H9 (cell line): ENCODE measurements at regions not wholly inside any gene's neighbourhood (a gene's known extent, or its start where the extent isn't known, plus 50 kb on each side); places are given as distances from the start of the nearest gene placed in this dataset.
A peak's percentile ranks its signal among the peaks of the same experiment; 100 is the strongest.

Experiments
- DNase-seq: peaks from one replicate; pipeline ENCODE4 v3.0.0-alpha.2; 2017
- H2AFZ ChIP-seq: one replicate; pipeline ENCODE4 v1.6.1; 2013; ENCODE audit warnings: mild to moderate bottlenecking, low read length, control low read depth, moderate library complexity
- H2AK5ac ChIP-seq: 2 replicates; pipeline ENCODE4 v1.6.1; 2013; ENCODE audit warnings: low read length, control low read depth, mixed read lengths; ENCODE audit not compliant: insufficient read length
- H2BK120ac ChIP-seq: one replicate; pipeline ENCODE4 v1.6.1; 2013; ENCODE audit warnings: low read depth, mild to moderate bottlenecking, low read length, control low read depth, inconsistent platforms; ENCODE audit not compliant: poor library complexity, severe bottlenecking
- H2BK12ac ChIP-seq: 2 replicates; pipeline ENCODE4 v1.6.1; 2013; ENCODE audit warnings: low read length, control low read depth, mixed read lengths, low read depth; ENCODE audit not compliant: insufficient read length
- H2BK15ac ChIP-seq: 2 replicates; pipeline ENCODE4 v1.6.1; 2013; ENCODE audit warnings: low read depth, low read length, control low read depth
- H2BK20ac ChIP-seq: one replicate; pipeline ENCODE4 v1.6.1; 2013; ENCODE audit warnings: low read depth, mild to moderate bottlenecking, low read length, control low read depth, inconsistent platforms; ENCODE audit not compliant: poor library complexity, severe bottlenecking
- H2BK5ac ChIP-seq: 2 replicates; pipeline ENCODE4 v1.6.1; 2013; ENCODE audit warnings: low read length, control low read depth, mixed read lengths; ENCODE audit not compliant: insufficient read length
- H3K14ac ChIP-seq: 2 replicates; pipeline ENCODE4 v1.6.1; 2013; ENCODE audit warnings: low read length, control low read depth; ENCODE audit not compliant: insufficient read depth
- H3K18ac ChIP-seq: 2 replicates; pipeline ENCODE4 v1.6.1; 2013; ENCODE audit warnings: low read depth, mild to moderate bottlenecking, mixed read lengths, low read length, control low read depth; ENCODE audit not compliant: insufficient read length
- H3K23ac ChIP-seq: 2 replicates; pipeline ENCODE4 v1.6.1; 2013; ENCODE audit warnings: low read length, control low read depth, mixed read lengths, low read depth; ENCODE audit not compliant: insufficient read length
- H3K23me2 ChIP-seq: 2 replicates; pipeline ENCODE4 v1.6.1; 2013; ENCODE audit warnings: low read depth, mild to moderate bottlenecking, mixed read lengths, low read length, control low read depth; ENCODE audit not compliant: insufficient read length, poor library complexity, severe bottlenecking
- H3K27ac ChIP-seq: 2 replicates; pipeline ENCODE4 v1.5.1; 2013; ENCODE audit warnings: low read length, control low read depth, mixed read lengths, low read depth; ENCODE audit not compliant: insufficient read length
- H3K27me3 ChIP-seq: 2 replicates; pipeline ENCODE4 v1.6.1; 2013; ENCODE audit warnings: low read length, control low read depth, inconsistent platforms; ENCODE audit not compliant: insufficient read depth
- H3K4ac ChIP-seq: 2 replicates; pipeline ENCODE4 v1.6.1; 2013; ENCODE audit warnings: low read depth, mild to moderate bottlenecking, control low read depth, inconsistent platforms, low read length, moderate library complexity
- H3K4me1 ChIP-seq: 2 replicates; pipeline ENCODE4 v1.6.1; 2013; ENCODE audit warnings: low read length, control low read depth, inconsistent platforms; ENCODE audit not compliant: insufficient read depth
- H3K4me2 ChIP-seq: 2 replicates; pipeline ENCODE4 v1.6.1; 2013; ENCODE audit warnings: low read length, control low read depth, mixed read lengths; ENCODE audit not compliant: insufficient read length, insufficient read depth
- H3K56ac ChIP-seq: 2 replicates; pipeline ENCODE4 v1.6.1; 2013; ENCODE audit warnings: low read depth, mild to moderate bottlenecking, mixed read lengths, low read length, control low read depth; ENCODE audit not compliant: insufficient read length
- H3K79me1 ChIP-seq: 2 replicates; pipeline ENCODE4 v1.6.1; 2013; ENCODE audit warnings: low read depth, mild to moderate bottlenecking, moderate library complexity, low read length, control low read depth, inconsistent platforms; ENCODE audit not compliant: insufficient read depth, poor library complexity, severe bottlenecking
- H3K79me2 ChIP-seq: 2 replicates; pipeline ENCODE4 v1.6.1; 2013; ENCODE audit warnings: low read length, control low read depth, inconsistent platforms; ENCODE audit not compliant: insufficient read depth
- H3K9ac ChIP-seq: 2 replicates; pipeline ENCODE4 v1.6.1; 2013; ENCODE audit warnings: low read length, control low read depth, mixed read lengths; ENCODE audit not compliant: insufficient read length; ENCODE audit errors: extremely low read depth
- H3K9me3 ChIP-seq: one replicate; pipeline ENCODE4 v1.6.1; 2013; ENCODE audit warnings: low read depth, low read length, inconsistent platforms; ENCODE audit not compliant: control insufficient read depth
- H3T11ph ChIP-seq: one replicate; pipeline ENCODE4 v1.6.1; 2013; ENCODE audit warnings: mild to moderate bottlenecking, low read length, control low read depth, inconsistent platforms
- H4K20me1 ChIP-seq: one replicate; pipeline ENCODE4 v1.6.1; 2013; ENCODE audit not compliant: control insufficient read depth, insufficient read length, insufficient read depth
- H4K5ac ChIP-seq: 2 replicates; pipeline ENCODE4 v1.6.1; 2013; ENCODE audit warnings: low read depth, mild to moderate bottlenecking, mixed read lengths, low read length, control low read depth; ENCODE audit not compliant: insufficient read length
- H4K8ac ChIP-seq: replicated peaks from 2 replicates; pipeline ENCODE4 v1.6.1; 2013; ENCODE audit warnings: low read length, control low read depth, mixed read lengths, low read depth; ENCODE audit not compliant: insufficient read length
- H4K91ac ChIP-seq: 2 replicates; pipeline ENCODE4 v1.6.1; 2013; ENCODE audit warnings: low read depth, mild to moderate bottlenecking, moderate library complexity, mixed read lengths, low read length, control low read depth; ENCODE audit not compliant: insufficient read length
- H3K27ac Mint-ChIP-seq, 3 experiments: 2 replicates in 2 of 3; 3 replicates in 1 of 3; pipeline ENCODE4 v1.8.0; 2020 to 2021; ENCODE audit warnings: mixed read lengths in 3 of 3, mild to moderate bottlenecking in 1 of 3, moderate library complexity in 1 of 3
- H3K27me3 Mint-ChIP-seq: 2 replicates; pipeline ENCODE4 v1.8.0; 2021; ENCODE audit warnings: low read depth, mild to moderate bottlenecking, moderate library complexity, mixed read lengths
- H3K36me3 Mint-ChIP-seq, 3 experiments: 2 replicates in 2 of 3; 3 replicates in 1 of 3; pipeline ENCODE4 v1.8.0; 2020 to 2021; ENCODE audit warnings: low read depth in 3 of 3, mixed read lengths in 3 of 3; ENCODE audit not compliant: insufficient read depth in 1 of 3
- H3K4me1 Mint-ChIP-seq, 2 experiments: 2 replicates each; pipeline ENCODE4 v1.8.0; 2020; ENCODE audit warnings: mixed read lengths in 2 of 2
- H3K4me3 Mint-ChIP-seq, 2 experiments: 2 replicates in 1 of 2; 3 replicates in 1 of 2; pipeline ENCODE4 v1.8.0; 2020 to 2021; ENCODE audit warnings: mild to moderate bottlenecking in 2 of 2, mixed read lengths in 2 of 2, moderate library complexity in 1 of 2
- H3K9me3 Mint-ChIP-seq, 2 experiments: 2 replicates in 1 of 2; 3 replicates in 1 of 2; pipeline ENCODE4 v1.8.0; 2020; ENCODE audit warnings: mild to moderate bottlenecking in 2 of 2, mixed read lengths in 2 of 2, moderate library complexity in 1 of 2
- WGBS: extraction: QIAGEN DNeasy Blood & Tissue Kit; methylation state at CpG from one replicate; pipeline ENCODE4 v1.1.7; 2013; ENCODE audit warnings: missing lambda C conversion rate, low lambda C conversion rate, mixed read lengths; ENCODE audit not compliant: insufficient read length; ENCODE audit errors: extremely low coverage; 5-methylcytosine and 5-hydroxymethylcytosine counted together
- TF ChIP-seq, protein P1 (sequence below): fragments of 200-600 bp; sonication (generic); conservative IDR thresholded peaks from 3 replicates; pipeline ENCODE4 v1.8.0; 2021; ENCODE audit warnings: antibody characterized with exemption, mild to moderate bottlenecking

GRCh38 chr5:164345173-164345849 lies 839.9 kb downstream of the MAT2B start:
- TF ChIP-seq, protein P1, sequence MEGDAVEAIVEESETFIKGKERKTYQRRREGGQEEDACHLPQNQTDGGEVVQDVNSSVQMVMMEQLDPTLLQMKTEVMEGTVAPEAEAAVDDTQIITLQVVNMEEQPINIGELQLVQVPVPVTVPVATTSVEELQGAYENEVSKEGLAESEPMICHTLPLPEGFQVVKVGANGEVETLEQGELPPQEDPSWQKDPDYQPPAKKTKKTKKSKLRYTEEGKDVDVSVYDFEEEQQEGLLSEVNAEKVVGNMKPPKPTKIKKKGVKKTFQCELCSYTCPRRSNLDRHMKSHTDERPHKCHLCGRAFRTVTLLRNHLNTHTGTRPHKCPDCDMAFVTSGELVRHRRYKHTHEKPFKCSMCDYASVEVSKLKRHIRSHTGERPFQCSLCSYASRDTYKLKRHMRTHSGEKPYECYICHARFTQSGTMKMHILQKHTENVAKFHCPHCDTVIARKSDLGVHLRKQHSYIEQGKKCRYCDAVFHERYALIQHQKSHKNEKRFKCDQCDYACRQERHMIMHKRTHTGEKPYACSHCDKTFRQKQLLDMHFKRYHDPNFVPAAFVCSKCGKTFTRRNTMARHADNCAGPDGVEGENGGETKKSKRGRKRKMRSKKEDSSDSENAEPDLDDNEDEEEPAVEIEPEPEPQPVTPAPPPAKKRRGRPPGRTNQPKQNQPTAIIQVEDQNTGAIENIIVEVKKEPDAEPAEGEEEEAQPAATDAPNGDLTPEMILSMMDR: no peak
- Histone ChIP-seq H2BK15ac (no peak overlapping the region), H3K23me2 (no peaks in the 10 kb centered on the region), H3K4me1 (no peaks in the 10 kb centered on the region), H3K14ac (no peak overlapping the region), H2BK5ac (no peak overlapping the region), H2BK120ac (no peak overlapping the region), H4K20me1 (no peaks in the 10 kb centered on the region), H3K27ac (no peak overlapping the region), H4K91ac (no peak overlapping the region), H3K18ac (no peak overlapping the region), H4K5ac (no peak overlapping the region), H3K79me1 (no peaks in the 10 kb centered on the region), H3K27me3 (no peaks in the 10 kb centered on the region), H2BK20ac (no peak overlapping the region), H2AFZ (no peak overlapping the region), H4K8ac (no peak overlapping the region), H3K9ac (no peak overlapping the region), H2BK12ac (no peak overlapping the region), H3K4ac (no peak overlapping the region), H3K79me2 (no peaks in the 10 kb centered on the region), H3K9me3 (no peaks in the 10 kb centered on the region), H3K23ac (no peak overlapping the region), H3T11ph (no peak overlapping the region), H2AK5ac (no peak overlapping the region), H3K56ac (no peak overlapping the region), H3K4me2 (no peak overlapping the region)
- no CpG with 5 or more reads among the region's 4 CpGs for WGBS
- H3K27me3 Mint-ChIP-seq: no peaks in the 10 kb centered on the region
- DNase-seq: no peak
- H3K27ac Mint-ChIP-seq: 0 out of 7 replicates have a peak overlapping the region, but pooled peaks of 1 of the 3 experiments have one; percentile 67
- H3K9me3 Mint-ChIP-seq: no peaks in the 10 kb centered on the region; a peak in 1 of 5 replicates
- H3K4me1 Mint-ChIP-seq: peaks cover 3 to 4% of the 10 kb centered on the region in 2 experiments; a peak in 2 of 4 replicates
- no peaks in the 10 kb centered on the region for H3K36me3 Mint-ChIP-seq
- H3K4me3 Mint-ChIP-seq: no peak overlapping the region
